NCI-H146 (cell line): ENCODE measurements at regions not wholly inside any gene's neighbourhood (a gene's known extent, or its start where the extent isn't known, plus 50 kb on each side); places are given as distances from the start of the nearest gene placed in this dataset.

ENCODE experiments used
- DNase-seq: peaks from one replicate; lab custom pipeline; 2025; lab: John Stamatoyannopoulos, UW

DNA sequence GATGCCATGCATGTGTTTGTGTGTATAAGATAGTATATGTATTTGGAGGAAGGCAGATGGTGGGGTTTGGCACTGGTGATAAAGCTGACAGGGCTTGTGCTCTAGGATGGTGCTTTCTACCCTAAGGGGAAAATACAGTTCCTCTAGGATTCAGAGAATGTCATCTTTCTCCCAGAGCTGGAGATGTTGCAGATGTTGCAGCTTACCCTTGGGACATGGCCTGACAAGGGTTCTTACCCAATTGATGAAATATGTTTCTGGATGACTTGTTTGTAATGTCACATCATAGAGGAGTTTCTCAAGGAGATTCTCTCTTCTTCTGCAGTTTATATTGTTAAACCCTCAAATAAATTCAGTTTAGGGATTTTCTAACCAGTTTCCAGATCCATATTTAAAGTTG is 52.5 kb upstream of the PITX2 start:
- no peak for DNase-seq

DNA sequence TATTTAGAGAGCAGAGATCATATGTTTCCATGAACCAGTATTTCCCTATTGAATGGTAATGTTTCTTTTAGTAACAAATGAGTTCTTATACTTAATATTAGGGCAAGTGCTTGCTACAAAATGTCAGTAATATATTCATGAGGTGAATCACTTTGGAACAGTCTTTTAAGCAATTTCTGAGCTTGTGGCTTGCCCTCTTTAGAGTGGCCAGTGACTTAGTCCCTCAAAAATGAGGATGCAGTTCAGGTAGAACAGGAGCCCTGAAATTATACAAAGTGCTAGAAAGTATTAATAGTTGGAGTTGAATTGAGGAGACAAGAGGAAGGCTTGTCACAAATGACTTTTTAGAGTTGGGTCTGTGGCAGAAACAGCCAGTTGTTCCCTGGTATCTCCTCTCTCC is 53.4 kb upstream of the PITX2 start:
- no peak for DNase-seq

DNA sequence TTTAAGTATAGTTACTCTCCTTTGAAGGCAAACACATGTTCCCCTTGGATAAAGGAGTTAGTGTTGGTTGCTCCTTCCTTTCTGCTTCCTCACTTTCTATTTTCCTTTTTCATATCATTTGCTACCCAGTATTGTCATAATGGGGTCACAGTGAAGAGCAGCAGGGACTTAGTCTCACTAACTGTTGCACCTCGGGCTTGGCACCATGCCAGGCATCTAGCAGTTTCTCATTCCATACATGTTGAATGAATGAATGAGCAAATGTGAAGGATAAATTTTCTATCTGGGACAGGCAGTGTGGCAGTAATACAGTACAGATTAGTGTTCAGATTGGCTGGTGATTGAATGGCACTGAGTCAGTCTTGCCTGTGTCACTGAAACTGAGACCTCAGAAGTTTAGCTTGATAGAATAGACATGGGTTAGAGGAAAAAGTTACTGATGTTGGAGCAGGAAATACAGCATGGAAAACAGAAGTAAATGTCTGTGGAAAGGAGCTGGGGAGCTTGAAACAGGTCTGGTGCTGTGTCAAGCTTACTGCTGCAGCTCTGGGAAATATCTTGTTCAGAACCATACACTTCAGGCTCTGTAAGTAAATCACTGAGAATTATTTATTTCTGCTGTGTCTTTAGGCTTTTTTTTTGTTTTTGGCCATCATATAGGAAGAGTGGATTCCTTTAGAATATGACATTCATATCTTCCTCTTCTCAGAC is 55.8 kb upstream of the PITX2 start:
- DNase-seq: no peak

DNA sequence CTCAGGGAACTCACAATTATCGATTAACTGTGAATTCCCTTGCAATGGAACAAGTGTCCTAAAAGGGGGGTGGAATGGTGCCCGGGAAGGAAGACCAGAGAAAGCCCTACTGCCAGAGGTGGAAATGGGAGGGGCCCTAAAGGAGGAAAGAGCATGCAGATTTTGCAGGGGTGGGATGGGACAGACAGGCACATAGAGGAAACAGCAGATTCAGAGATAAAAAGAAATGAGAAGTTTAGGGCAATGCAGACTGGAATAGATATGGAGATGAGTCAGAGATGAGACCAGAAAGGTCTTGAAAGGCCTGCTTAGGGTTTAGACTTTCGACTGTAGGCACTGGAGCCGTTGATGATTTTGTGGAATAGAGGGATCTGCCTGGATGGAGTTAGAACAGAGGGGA is 57.4 kb upstream of the PITX2 start:
- DNase-seq: no peak

DNA sequence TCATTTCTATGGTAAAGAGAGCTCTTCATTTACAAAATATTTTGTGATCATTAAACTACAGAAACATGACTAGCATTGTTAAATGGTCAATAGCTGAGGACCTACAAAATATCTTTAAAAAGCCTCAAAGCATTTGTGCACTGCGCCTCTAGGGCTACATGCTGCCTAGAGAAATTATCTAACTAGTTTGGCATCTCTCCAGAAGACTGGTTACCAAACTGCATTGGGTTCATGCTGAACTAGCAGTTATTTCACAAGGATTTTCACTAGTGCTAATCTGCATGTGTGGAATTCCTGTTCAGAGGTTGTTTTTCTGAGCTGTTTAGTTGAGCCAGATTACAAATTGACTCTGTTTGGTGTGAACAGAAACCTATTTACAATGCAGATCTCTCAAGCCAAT is 58.5 kb upstream of the PITX2 start:
- no peak for DNase-seq

DNA sequence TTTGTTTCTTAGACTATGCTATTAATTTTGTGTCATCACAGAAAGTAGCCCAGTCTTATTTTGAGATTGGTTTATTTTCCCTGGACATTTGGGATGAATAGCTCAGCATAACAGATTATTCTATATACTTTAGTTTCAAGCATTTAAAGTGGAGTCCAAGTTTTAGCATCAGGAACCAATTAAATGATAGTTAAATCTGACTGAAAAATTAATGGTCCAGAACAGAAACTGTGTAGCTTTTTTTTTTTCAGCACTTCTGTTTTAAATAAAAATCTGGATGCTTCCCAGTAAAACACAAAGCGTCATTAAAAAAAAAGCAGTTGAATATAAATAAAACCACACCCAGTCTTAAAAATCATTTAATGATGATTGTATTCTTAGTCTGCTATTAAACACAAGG is 59.4 kb upstream of the PITX2 start:
- no peak for DNase-seq

DNA sequence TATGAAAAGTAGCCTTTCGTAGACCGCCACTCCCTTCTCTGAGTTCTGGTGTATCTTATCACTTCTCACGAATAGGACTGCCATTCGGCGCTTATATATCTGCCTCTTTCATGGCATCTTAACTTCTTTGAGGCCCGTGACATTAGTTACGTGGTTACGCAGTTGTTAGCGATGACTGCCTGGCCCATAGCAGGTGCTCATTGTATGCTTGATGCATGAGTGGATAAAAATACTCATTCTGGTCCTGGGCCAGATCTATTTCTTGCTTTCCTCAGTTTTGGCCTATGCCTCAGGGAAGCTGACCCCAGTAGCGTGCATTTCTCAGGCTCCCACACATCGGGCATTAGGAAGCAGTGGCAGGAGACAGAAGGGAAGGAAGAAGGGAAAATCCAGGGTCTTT is 60.7 kb upstream of the PITX2 start:
- no peak for DNase-seq

DNA sequence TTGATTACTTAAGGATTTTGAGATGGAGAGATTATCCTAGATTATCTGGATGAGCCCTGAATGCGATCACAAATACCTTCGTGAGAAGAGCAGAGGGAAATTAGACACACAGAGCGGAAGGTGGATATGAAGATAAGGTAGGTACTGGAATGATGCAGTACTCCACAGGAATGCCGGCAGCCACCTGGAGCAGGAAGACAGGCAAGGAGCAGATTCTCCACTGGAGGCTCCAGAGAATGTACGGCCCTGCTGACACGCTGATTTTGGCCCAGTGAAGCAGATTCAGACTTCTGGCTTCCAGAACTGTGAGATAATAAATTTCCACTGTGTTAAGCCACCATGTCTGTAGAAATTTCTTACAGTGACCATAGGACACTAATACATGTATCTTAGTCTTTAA is 79.4 kb upstream of the PITX2 start:
- no peak for DNase-seq

DNA sequence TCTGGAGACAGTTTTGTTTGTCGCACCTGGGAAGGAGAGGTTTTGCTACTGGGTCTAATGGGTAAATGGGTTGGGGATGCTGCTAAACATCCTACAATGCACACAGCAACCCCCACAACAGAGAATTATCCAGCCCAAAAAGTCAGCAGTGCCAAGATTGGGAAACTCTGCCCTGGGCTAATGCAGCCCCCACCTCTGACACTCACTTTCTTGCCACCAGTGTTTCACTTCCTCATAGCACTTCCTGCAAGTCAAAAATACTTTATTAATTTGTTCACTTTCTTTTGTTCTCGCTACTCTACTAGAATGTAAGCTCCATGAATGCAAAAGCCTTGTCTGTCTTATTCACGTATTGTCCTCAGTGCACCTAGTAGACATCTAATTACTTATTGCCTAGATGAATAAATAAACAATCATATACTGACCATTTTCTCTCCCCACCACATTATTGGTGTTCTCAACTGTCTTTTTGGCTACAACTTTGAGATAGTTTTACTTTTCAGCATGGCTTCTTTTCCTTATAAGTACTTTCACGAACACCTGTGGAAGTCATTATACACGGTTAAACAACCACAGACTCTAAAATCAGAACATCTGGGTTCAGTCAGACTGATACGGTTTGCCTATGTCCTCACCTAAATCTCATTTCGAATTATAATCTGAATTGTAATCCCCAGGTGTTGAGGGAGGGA is 82.0 kb upstream of the PITX2 start:
- no peak for DNase-seq

DNA sequence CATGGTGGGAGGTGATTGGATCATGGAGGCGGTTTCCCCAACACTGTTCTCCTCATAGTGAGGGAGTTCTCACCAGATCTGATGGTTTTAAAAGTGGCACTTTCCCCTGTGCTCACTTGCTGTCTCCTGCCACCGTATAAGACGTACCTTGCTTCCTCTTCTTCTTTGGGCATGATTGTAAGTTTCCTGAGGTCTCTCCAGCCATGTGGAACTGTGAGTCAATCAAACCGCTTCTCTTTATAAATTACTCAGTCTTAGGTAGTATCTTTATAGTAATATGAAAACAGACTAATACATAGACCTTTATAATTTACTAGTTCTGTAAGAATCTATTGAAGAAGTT is 82.5 kb upstream of the PITX2 start:
- no peak for DNase-seq

DNA sequence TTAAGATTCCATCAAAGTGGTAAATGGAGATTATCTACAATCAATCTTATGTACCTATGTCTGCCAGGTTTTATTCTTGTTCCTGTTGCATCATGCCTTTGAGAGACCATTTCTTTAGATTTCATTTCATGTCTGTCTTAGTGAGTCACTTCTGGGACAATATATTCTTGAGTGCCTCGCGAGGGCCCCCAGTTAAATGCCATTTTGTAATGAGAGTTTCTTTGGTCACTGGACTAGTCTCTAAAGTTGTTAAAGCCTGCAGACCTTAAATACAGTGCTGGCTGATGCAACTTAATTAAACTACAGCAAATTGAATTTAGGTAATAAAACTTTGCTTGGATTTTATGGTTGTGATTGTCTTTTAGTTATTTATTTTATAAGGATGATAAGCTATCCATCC is 87.2 kb upstream of the PITX2 start:
- no peak for DNase-seq

DNA sequence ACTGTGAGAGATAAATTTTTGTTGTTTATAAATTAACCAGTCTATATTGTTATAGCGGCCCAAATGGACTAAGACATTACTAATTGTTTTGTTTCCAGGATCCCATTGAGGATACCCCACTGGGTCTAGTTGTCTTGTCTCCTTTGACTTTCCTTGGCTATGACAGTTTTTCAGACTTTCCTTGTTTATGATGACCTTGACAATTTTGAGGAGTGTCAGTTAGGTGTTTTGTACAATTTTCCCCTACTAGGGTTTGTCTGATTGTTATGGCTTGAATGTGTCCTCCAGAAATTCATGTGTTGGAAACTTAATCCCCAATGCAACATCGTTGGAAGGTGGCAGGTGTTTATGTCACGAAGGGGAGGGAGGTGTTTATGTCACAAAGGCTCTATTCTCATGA is 89.6 kb upstream of the PITX2 start:
- no peak for DNase-seq

DNA sequence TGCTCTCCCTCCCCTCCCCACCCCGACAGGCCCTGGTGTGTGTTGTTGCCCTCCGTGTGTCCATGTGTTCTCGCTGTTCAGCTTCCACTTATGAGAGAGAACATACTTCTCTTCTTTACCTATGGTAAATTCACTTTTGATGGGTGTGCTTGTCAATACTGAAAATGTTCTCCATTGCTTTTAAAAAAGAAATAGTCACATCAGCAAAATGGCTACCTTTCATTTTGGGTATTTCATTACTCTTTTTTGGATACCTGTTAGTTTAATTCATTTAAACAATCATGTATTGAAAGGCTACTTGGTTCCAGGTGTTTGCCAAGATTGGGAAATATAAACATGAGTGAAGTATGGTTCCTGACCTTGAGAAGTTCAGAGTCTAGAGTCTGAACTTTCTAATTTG is 107.4 kb upstream of the PITX2 start:
- DNase-seq: no peak

DNA sequence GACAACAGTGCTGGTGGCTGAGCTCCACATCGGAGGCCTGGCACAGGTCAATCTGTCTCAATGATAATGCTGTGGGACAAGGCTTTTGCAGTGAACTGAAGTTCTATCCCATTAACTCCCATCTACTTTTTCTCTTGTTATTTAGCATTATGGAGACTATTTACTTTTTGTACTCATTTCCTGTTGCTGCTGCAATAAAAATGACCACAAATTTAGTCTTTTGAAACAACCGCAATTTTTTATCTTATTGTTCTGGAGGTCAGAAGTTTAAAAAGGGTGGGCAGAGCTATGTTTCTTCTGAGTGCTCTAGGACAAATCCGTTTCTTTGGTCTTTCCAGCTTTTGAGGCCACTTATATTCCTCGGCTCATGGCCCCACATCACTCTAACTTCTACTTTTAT is 111.0 kb upstream of the PITX2 start:
- no peak for DNase-seq

DNA sequence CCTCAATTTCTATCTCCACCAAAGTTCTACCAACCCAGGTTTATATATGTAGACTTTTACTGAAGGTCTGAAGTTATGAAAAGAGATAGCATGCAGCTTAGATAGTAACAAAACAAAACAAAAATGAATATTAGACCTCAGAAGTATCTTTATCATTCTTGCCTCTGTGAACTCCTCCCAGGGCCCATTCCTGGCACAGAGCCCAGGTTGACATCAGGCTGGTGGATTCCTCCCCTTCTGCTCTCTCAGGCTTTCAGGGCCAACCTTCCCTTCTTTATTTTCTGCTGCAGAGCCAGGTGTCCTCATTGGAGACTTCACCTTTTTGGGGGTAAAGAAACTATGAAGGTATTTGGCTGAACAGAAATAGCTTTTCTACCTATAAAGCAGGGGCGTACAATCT is 112.8 kb upstream of the PITX2 start:
- DNase-seq: no peak

DNA sequence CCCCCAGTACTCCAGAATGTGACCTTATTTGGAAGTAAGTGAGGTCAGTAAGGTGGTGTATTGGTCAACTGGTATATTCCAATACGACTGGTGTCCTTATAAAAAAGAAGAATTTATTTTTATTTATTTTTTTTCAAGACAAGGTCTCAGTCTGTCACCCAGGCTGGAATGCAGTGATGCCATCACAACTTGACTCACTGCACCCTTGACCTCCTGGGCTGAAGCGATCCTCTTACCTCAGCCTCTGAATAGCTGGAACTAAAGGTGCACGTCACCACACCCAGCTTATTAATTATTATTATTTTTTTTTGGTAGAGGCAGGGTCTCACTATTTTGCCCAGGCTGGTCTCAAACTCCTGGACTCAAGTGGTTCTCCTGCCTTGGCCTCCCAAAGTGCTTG is 115.1 kb upstream of the PITX2 start:
- DNase-seq: no peak

DNA sequence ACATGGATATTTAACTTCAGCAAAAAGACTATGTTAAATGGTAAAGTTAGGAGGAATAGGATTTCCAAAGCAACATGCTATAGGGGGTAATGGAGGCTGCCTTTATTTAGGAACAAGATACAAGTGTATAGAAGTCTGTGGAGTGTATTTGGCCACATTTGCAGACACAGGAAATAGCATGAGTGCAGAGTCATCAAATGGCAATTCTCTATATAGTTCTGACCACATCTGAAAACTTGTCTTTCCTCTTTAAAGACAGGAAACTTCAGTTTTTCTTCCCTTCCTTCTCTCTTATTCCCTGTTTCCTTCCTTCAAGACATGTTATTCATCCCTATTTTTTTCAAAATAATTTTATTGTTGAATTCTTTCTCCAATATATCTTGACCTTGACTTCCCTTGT is 119.3 kb upstream of the PITX2 start:
- no peak for DNase-seq

DNA sequence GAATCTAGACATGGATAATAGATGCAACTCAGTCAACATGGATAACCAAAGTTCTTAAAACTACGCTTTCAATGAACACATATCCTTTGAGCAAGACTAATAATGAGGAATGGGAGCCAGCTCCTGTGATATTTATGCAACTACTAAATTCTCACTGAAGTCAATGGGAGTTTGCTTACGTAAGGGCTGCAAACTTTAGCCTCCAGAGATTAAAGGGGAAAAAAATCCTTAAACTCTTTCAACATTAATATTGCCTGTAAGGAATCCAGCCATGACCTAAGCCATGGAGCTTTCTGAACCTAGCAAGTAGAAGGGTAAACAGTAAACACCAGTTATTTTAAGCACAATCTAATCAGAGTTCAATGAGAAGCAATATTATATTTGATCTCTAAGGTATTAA is 125.2 kb upstream of the PITX2 start:
- no peak for DNase-seq

DNA sequence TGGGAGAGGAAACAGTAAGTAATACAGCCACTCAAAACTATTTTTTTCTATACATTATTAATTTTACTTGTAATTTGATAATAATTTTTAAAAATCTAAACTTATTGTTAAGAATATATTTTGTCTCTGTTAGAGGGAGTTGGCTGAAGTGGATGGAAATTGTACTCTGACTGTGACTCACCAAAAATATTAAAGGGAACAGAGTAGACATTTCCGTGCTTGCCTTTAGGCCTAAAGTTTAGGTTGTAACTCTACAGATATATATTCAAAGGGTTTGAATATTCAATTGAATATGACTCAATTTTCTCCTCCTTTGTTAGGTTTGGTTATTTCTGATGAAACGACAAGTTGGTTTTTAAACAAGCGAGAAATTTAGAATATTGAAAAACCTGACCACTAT is 128.3 kb upstream of the PITX2 start:
- no peak for DNase-seq

DNA sequence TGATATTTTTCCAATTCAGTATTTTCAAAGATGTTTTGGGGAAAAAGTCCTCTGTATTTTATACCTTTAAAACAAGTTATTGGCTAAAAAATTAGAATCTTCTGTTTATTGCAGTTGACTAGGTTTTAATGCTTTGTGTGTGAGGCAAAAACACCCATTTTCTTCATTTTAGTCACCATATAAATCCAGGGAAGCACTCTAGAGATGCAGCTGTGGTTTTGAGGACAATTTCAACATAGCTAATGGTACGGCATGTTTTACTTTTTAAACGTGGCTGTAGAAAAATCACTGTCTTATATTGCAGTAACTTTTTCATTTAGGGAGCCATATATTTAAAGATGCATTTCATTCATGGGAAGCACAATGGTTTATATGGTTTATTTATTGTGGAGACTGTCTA is 129.1 kb upstream of the PITX2 start:
- no peak for DNase-seq

DNA sequence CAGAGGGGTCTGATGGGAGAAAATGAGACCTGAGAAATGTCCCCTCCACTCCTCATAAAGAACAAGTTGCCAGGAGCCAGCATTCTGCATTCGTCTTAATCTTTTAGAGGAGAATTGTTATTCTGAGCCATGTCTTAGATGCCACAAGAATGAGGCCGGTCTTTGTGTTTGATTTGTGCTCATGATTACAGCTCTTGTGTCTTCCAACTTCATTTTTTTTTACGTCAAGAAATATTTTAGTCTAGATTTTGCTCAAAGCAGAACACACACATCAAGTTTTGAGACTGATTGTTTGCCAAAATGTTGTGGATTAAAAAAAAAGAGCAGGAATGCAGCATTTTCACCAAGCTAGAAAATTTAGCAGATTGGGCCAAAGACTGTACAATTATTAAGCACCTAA is 130.6 kb upstream of the PITX2 start:
- no peak for DNase-seq

DNA sequence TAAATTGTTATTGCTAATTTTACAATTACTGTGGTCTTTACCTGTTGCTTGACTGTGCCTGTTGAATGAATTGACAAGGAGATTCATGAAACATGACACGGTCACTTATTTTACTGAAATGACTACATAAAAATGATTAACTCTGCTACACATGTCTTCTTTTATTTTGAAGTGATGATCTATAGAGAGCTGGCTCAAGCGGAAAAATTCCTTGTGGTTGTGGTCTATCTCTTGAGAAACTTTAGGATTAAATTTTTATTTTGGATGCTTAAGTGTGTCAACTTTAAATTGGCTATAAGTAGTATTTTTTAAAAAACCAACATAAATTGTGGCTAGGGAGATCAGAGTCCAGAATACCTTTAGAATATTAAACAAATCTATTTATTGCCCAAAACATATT is 131.8 kb upstream of the PITX2 start:
- no peak for DNase-seq

DNA sequence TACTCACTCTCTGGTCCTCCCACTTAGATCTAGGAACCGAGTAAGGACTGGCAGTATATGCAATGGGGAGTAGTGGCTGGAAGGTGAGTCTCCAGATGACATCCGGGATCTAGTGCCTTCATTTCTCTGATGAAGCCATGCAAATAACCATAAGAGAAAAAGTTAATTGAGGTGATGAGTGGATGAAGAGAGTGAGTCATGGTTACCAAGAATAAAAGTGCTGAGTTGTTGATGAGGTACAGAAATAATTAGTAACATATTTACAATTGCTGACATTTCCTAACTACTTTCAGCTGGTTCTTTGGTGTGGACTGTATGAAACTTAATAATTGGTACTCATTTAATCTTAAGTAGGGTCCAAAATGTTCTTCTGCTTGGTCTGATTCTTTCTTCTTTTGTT is 146.7 kb upstream of the PITX2 start:
- DNase-seq: no peak

DNA sequence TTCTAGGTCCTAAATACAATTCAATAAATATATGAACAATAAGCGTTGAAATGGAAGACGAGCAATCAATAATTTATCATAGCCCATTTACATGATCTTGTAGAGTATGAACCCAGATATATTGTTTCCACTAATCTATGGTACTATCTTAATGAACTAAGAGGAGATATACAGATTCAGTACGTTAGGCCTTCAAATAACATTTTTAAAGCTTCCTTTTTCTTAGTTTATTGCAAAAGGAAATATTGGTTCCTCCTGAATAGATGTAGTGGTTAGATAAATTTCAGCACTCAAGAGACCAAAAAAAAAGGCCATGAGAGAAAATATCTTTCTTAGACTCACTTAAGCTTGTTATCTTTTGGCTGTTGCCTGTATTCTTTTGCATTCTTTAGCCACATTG is 147.5 kb upstream of the PITX2 start:
- DNase-seq: no peak
